ENCODE measurements at regions not wholly inside any gene's neighbourhood (a gene's known extent, or its start where the extent isn't known, plus 50 kb on each side); places are given as distances from the start of the nearest gene placed in this dataset.

DNA sequence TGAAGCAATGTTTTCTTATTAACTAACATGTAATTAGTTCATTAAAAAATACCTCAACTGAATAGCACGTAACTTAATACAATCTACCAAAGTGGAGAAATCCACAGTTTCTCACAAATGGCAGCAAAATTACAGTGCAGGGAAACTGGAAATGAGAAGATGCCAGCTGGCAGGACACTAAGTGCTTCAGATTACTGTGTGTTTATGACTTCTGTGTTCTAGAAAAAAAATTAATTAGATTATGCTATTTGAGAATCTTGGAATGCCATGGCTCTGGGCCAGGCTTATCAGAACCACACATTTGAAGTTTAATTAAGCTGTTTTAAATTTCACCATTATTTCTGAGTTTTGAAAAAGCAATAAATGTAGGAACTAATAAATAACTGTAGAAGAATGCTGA, 357.6 kb downstream of the TGFB2 start:
- no peak overlapping the region for H3K27ac ChIP-seq (ENCODE audit: low read length)
- H3K27me3 ChIP-seq (ENCODE audit: low read depth, low read length): no peaks in the 10 kb centered on the region
- no peaks in the 10 kb centered on the region for H3K9me3 ChIP-seq (ENCODE audit: control insufficient read depth in 1 of 2, low read length in 2 of 2)
- H3K36me3 ChIP-seq (ENCODE audit: control insufficient read depth in 1 of 2, insufficient read depth in 2 of 2, low read length in 2 of 2): no peaks in the 10 kb centered on the region
- no peak overlapping the region for H3K4me3 ChIP-seq (ENCODE audit: low read depth in 1 of 2, low read length in 2 of 2)
- no peaks in the 10 kb centered on the region for H3K4me1 ChIP-seq (ENCODE audit: control insufficient read depth in 1 of 2, insufficient read depth in 2 of 2, low read length in 2 of 2)

GRCh38 chr1:218703836-218704235, 358.7 kb downstream of the TGFB2 start:
- Histone ChIP-seq H3K27ac (ENCODE audit: low read length) (no peak overlapping the region), H3K9me3 (ENCODE audit: control insufficient read depth in 1 of 2, low read length in 2 of 2) (no peaks in the 10 kb centered on the region), H3K4me3 (ENCODE audit: low read depth in 1 of 2, low read length in 2 of 2) (no peak overlapping the region), H3K4me1 (ENCODE audit: control insufficient read depth in 1 of 2, insufficient read depth in 2 of 2, low read length in 2 of 2) (no peaks in the 10 kb centered on the region), H3K36me3 (ENCODE audit: control insufficient read depth in 1 of 2, insufficient read depth in 2 of 2, low read length in 2 of 2) (no peaks in the 10 kb centered on the region), H3K27me3 (ENCODE audit: low read depth, low read length) (no peaks in the 10 kb centered on the region)

DNA sequence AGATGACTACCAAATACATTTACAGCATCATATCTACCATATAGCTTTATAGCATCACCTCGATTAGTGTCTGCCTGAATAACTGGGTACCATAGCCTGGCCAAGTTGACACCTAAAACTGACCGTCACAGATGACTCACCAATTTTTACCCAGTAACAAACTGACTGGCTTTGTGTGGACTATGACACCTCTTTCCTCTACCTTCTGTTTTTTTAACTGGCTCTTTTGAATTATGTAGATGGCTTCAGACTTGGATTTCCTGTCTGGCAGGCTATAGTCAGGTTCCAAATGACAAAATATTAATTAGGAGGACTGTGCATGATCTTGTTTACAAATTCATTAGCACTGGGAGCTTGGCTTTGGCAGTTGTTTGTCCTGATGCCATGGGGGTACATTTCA, 360.3 kb downstream of the TGFB2 start:
- Histone ChIP-seq H3K36me3 (ENCODE audit: control insufficient read depth in 1 of 2, insufficient read depth in 2 of 2, low read length in 2 of 2) (no peaks in the 10 kb centered on the region), H3K27me3 (ENCODE audit: low read depth, low read length) (no peaks in the 10 kb centered on the region), H3K27ac (ENCODE audit: low read length) (no peak overlapping the region), H3K9me3 (ENCODE audit: control insufficient read depth in 1 of 2, low read length in 2 of 2) (no peaks in the 10 kb centered on the region), H3K4me1 (ENCODE audit: control insufficient read depth in 1 of 2, insufficient read depth in 2 of 2, low read length in 2 of 2) (no peaks in the 10 kb centered on the region), H3K4me3 (ENCODE audit: low read depth in 1 of 2, low read length in 2 of 2) (no peak overlapping the region)

DNA sequence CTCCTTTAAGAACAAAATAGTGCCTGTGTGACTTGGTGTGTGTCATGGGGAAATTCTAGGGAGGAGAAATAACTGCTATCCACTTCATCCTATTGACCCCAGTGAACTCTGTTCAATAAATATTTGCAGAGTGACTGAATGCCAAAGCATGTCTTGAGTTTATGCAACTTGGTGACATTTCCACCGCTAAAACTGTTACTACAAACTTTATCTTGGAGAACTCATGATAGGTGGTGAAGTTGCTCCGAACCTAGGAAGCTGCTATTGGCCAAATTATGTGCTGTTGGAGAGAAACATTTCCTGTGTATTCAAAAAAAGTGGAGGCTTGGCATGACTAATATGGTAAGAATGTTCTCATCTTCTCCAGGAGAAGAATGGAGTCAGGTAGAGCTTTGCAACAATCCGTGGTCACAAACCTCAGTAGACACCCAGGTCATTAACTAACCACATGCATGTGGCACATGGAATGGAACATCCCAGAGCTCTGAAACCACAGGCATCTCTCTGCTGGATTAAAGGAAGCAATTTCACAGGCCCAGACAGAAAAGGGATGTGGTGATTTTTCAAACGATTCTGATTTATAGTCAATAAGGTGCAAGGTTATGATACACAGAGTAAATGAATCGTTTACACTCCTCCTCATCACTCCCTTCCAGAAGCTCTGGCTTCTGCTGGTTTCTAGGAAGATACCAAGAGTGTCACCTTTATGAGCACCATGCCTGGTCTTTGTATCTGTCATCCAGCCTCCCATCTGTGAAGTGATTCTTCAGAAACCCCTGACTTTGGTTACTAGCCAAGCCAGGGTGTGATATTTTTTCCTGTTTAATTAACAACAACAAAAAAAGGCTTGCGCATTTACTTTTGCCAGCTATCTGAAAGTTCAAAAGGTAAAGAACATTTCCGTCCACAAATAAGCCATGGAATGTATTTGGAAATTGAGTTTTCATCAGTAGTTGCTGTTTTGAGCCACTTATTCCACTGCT, 361.1 kb downstream of the TGFB2 start:
- no peaks in the 10 kb centered on the region for H3K4me1 ChIP-seq (ENCODE audit: control insufficient read depth in 1 of 2, insufficient read depth in 2 of 2, low read length in 2 of 2)
- no peak overlapping the region for H3K4me3 ChIP-seq (ENCODE audit: low read depth in 1 of 2, low read length in 2 of 2)
- H3K27ac ChIP-seq (ENCODE audit: low read length): no peak overlapping the region
- no peaks in the 10 kb centered on the region for H3K36me3 ChIP-seq (ENCODE audit: control insufficient read depth in 1 of 2, insufficient read depth in 2 of 2, low read length in 2 of 2)
- H3K27me3 ChIP-seq (ENCODE audit: low read depth, low read length): no peaks in the 10 kb centered on the region
- no peaks in the 10 kb centered on the region for H3K9me3 ChIP-seq (ENCODE audit: control insufficient read depth in 1 of 2, low read length in 2 of 2)

- no peaks in the 10 kb centered on the region for H3K9me3 ChIP-seq (ENCODE audit: control insufficient read depth in 1 of 2, low read length in 2 of 2)
- H3K4me3 ChIP-seq (ENCODE audit: low read depth in 1 of 2, low read length in 2 of 2): no peak overlapping the region
- no peaks in the 10 kb centered on the region for H3K36me3 ChIP-seq (ENCODE audit: control insufficient read depth in 1 of 2, insufficient read depth in 2 of 2, low read length in 2 of 2)
- H3K4me1 ChIP-seq (ENCODE audit: control insufficient read depth in 1 of 2, insufficient read depth in 2 of 2, low read length in 2 of 2): no peaks in the 10 kb centered on the region
- no peaks in the 10 kb centered on the region for H3K27me3 ChIP-seq (ENCODE audit: low read depth, low read length)
- no peak overlapping the region for H3K27ac ChIP-seq (ENCODE audit: low read length)
These were observed 365.9 kb downstream of the TGFB2 start for GRCh38 chr1:218711001-218711400.

GRCh38 chr1:218711884-218712674, 366.9 kb downstream of the TGFB2 start:
- Histone ChIP-seq H3K36me3 (ENCODE audit: control insufficient read depth in 1 of 2, insufficient read depth in 2 of 2, low read length in 2 of 2) (no peaks in the 10 kb centered on the region), H3K4me3 (ENCODE audit: low read depth in 1 of 2, low read length in 2 of 2) (no peak overlapping the region), H3K27me3 (ENCODE audit: low read depth, low read length) (no peaks in the 10 kb centered on the region), H3K4me1 (ENCODE audit: control insufficient read depth in 1 of 2, insufficient read depth in 2 of 2, low read length in 2 of 2) (no peaks in the 10 kb centered on the region), H3K27ac (ENCODE audit: low read length) (no peak overlapping the region), H3K9me3 (ENCODE audit: control insufficient read depth in 1 of 2, low read length in 2 of 2) (no peaks in the 10 kb centered on the region)

- Histone ChIP-seq H3K36me3 (ENCODE audit: control insufficient read depth in 1 of 2, insufficient read depth in 2 of 2, low read length in 2 of 2) (no peaks in the 10 kb centered on the region), H3K27me3 (ENCODE audit: low read depth, low read length) (no peaks in the 10 kb centered on the region), H3K27ac (ENCODE audit: low read length) (no peak overlapping the region), H3K4me3 (ENCODE audit: low read depth in 1 of 2, low read length in 2 of 2) (no peak overlapping the region), H3K4me1 (ENCODE audit: control insufficient read depth in 1 of 2, insufficient read depth in 2 of 2, low read length in 2 of 2) (peaks cover 0 to under 1% of the 10 kb centered on the region in 2 donors), H3K9me3 (ENCODE audit: control insufficient read depth in 1 of 2, low read length in 2 of 2) (no peaks in the 10 kb centered on the region)
These were observed 367.5 kb downstream of the TGFB2 start for GRCh38 chr1:218712677-218713076.

DNA sequence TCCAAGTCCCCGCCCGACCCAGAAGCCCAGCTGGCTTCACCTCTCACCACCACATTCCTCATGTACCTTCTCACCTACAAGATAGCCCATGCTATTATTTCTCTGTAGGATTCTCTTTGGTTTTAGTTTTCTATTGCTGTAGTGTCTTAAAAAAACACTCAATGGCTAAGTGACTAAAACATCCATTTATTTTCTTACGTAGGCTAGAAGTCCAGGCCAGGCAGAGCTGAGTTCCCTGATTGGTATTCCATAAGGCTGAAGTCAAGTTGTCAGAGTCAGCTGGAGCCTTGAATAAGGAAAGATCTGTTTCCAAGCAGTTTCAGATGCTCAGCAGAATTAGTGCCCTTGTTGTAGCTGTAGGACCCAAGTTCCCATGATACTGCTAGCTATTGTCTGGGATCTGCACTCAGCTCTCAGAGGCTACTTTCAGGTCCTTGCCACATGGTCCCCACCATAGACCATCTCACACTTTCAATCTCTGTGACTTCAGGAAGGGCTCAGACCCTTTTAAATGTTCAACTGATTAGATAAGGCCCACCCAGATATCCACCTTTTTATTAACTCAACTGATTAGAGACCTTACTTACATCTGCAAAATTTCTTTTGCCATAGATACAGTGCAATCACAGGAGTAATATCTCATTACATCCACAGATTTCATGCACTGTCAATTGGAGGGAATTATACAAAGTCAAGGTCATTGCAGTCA, 371.0 kb downstream of the TGFB2 start:
- Histone ChIP-seq H3K27me3 (ENCODE audit: low read depth, low read length) (no peaks in the 10 kb centered on the region), H3K4me3 (ENCODE audit: low read depth in 1 of 2, low read length in 2 of 2) (no peak overlapping the region), H3K4me1 (ENCODE audit: control insufficient read depth in 1 of 2, insufficient read depth in 2 of 2, low read length in 2 of 2) (peaks cover 0 to 7% of the 10 kb centered on the region in 2 donors), H3K27ac (ENCODE audit: low read length) (no peak overlapping the region), H3K36me3 (ENCODE audit: control insufficient read depth in 1 of 2, insufficient read depth in 2 of 2, low read length in 2 of 2) (no peaks in the 10 kb centered on the region), H3K9me3 (ENCODE audit: control insufficient read depth in 1 of 2, low read length in 2 of 2) (no peaks in the 10 kb centered on the region)

DNA sequence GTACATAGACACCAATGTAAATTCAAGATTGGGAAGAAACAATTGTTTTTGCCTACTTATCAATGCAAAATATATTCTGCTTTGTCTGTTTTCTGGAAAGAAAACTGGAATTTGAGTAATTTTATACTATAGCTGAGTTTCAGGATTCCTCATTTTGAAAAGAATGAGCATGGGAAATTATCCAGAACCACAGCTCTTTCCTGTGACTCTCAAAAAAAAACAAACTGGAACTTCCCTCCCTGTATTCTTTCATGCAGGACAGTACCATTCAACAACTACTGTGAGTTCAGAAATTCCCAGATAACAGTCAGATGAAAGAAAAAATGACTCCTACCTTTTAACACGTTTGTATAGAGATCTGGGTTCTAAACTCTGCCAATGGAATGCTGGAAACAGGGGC, 372.4 kb downstream of the TGFB2 start:
- H3K27ac ChIP-seq (ENCODE audit: low read length): no peak overlapping the region
- no peaks in the 10 kb centered on the region for H3K9me3 ChIP-seq (ENCODE audit: control insufficient read depth in 1 of 2, low read length in 2 of 2)
- H3K4me3 ChIP-seq (ENCODE audit: low read depth in 1 of 2, low read length in 2 of 2): no peak overlapping the region
- no peaks in the 10 kb centered on the region for H3K27me3 ChIP-seq (ENCODE audit: low read depth, low read length)
- peaks cover 0 to 7% of the 10 kb centered on the region in 2 donors for H3K4me1 ChIP-seq (ENCODE audit: control insufficient read depth in 1 of 2, insufficient read depth in 2 of 2, low read length in 2 of 2)
- no peaks in the 10 kb centered on the region for H3K36me3 ChIP-seq (ENCODE audit: control insufficient read depth in 1 of 2, insufficient read depth in 2 of 2, low read length in 2 of 2)

DNA sequence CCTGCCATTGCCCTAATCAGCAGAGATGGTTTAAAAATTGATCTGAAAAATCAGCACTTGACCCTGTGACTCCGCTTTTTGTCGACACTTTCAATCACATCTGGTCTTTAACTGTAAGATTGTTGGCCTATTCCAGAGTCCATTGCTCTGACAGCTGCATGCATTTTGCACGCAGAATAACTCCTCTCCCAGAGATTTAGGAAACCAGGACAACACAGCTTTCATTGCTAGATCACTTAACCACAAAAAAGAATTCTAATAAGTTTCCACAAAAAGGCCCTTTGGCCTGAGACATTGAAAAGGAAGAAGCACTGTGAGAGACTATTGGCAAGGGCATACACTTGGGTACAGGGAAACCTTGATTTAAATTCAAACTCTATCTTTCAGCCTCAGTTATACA, 373.1 kb downstream of the TGFB2 start:
- no peak overlapping the region for H3K4me3 ChIP-seq (ENCODE audit: low read depth in 1 of 2, low read length in 2 of 2)
- no peaks in the 10 kb centered on the region for H3K36me3 ChIP-seq (ENCODE audit: control insufficient read depth in 1 of 2, insufficient read depth in 2 of 2, low read length in 2 of 2)
- H3K4me1 ChIP-seq (ENCODE audit: control insufficient read depth in 1 of 2, insufficient read depth in 2 of 2, low read length in 2 of 2): peaks cover 0 to 7% of the 10 kb centered on the region in 2 donors
- H3K27me3 ChIP-seq (ENCODE audit: low read depth, low read length): no peaks in the 10 kb centered on the region
- no peak overlapping the region for H3K27ac ChIP-seq (ENCODE audit: low read length)
- H3K9me3 ChIP-seq (ENCODE audit: control insufficient read depth in 1 of 2, low read length in 2 of 2): no peaks in the 10 kb centered on the region

DNA sequence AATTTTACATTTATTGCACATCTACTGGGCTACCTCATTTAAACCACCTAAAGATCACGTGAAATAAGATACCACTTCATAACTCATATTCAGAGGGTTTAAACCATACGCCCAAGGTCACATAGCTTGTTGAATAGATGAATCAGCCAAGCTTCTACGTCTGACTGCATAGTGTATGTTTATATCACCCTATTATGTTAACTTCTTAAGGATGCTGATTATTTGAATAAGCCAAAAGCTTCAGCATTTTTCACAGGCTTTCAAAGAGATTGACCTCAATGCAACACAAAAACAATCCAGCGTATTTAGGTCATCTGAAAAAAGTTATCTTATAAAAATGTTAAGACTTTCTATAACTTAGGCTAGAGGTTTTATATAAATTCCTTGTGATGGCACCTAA, 373.8 kb downstream of the TGFB2 start:
- Histone ChIP-seq H3K4me3 (ENCODE audit: low read depth in 1 of 2, low read length in 2 of 2) (no peak overlapping the region), H3K27ac (ENCODE audit: low read length) (no peak overlapping the region), H3K9me3 (ENCODE audit: control insufficient read depth in 1 of 2, low read length in 2 of 2) (no peaks in the 10 kb centered on the region)

More for the DNA sequence above, 373.8 kb downstream of the TGFB2 start:
- H3K27me3 ChIP-seq (ENCODE audit: low read depth, low read length): no peaks in the 10 kb centered on the region
- peaks cover 0 to 7% of the 10 kb centered on the region in 2 donors for H3K4me1 ChIP-seq (ENCODE audit: control insufficient read depth in 1 of 2, insufficient read depth in 2 of 2, low read length in 2 of 2)
- H3K36me3 ChIP-seq (ENCODE audit: control insufficient read depth in 1 of 2, insufficient read depth in 2 of 2, low read length in 2 of 2): no peaks in the 10 kb centered on the region
